ENCODE measurements at regions not wholly inside any gene's neighbourhood (a gene's known extent, or its start where the extent isn't known, plus 50 kb on each side); places are given as distances from the start of the nearest gene placed in this dataset.

- TF ChIP-seq, protein P1, sequence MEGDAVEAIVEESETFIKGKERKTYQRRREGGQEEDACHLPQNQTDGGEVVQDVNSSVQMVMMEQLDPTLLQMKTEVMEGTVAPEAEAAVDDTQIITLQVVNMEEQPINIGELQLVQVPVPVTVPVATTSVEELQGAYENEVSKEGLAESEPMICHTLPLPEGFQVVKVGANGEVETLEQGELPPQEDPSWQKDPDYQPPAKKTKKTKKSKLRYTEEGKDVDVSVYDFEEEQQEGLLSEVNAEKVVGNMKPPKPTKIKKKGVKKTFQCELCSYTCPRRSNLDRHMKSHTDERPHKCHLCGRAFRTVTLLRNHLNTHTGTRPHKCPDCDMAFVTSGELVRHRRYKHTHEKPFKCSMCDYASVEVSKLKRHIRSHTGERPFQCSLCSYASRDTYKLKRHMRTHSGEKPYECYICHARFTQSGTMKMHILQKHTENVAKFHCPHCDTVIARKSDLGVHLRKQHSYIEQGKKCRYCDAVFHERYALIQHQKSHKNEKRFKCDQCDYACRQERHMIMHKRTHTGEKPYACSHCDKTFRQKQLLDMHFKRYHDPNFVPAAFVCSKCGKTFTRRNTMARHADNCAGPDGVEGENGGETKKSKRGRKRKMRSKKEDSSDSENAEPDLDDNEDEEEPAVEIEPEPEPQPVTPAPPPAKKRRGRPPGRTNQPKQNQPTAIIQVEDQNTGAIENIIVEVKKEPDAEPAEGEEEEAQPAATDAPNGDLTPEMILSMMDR (IDR thresholded peaks at IDR 0.05), result no peak
- TF ChIP-seq POLR2A (IDR thresholded peaks at IDR 0.05), result no peak
Observed at GRCh38 chr3:194893121-194893987, 207.7 kb downstream of the FAM43A start.

All from testis (tissue), 2 donors.